Activated T-helper 1 cell treated with anti-CD3 and anti-CD28 coated beads, Interleukin-2, amount 50 U/mL, for 16 hours (primary cell): ENCODE measurements at regions not wholly inside any gene's neighbourhood (a gene's known extent, or its start where the extent isn't known, plus 50 kb on each side); places are given as distances from the start of the nearest gene placed in this dataset.

Experiments used
- DNase-seq, 2 donors: peaks; one replicate each; pipeline ENCODE4 v3.0.0-alpha.2; 2020; ENCODE audit warnings: low read depth in 1 of 2, low spot score in 1 of 2

- DNase-seq, result no peak
Measured at GRCh38 chr6:26149240-26149639, 62.0 kb downstream of the HFE start.

GRCh38 chr6:26152226-26153101 lies 65.2 kb downstream of the HFE start:
- no peak for DNase-seq

GRCh38 chr6:26155061-26155930 lies 68.1 kb downstream of the HFE start:
- no peak for DNase-seq

- DNase-seq, result peak; percentile 77 to 87
Measured at GRCh38 chr6:26156105-26156849, 69.0 kb downstream of the HFE start.

DNA sequence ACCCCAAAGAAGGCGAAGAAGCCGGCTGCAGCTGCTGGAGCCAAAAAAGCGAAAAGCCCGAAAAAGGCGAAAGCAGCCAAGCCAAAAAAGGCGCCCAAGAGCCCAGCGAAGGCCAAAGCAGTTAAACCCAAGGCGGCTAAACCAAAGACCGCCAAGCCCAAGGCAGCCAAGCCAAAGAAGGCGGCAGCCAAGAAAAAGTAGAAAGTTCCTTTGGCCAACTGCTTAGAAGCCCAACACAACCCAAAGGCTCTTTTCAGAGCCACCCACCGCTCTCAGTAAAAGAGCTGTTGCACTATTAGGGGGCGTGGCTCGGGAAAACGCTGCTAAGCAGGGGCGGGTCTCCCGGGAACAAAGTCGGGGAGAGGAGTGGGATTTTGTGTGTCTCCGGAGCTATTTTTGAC lies 69.6 kb downstream of the HFE start:
- peak; percentile 23 to 45 for DNase-seq

- DNase-seq, result no peak
Measured at GRCh38 chr6:26157251-26158075, 70.2 kb downstream of the HFE start.

- peak; percentile 62 to 67 for DNase-seq
Measured at GRCh38 chr6:26158076-26158580, 70.9 kb downstream of the HFE start.

- peak; percentile 22 to 25 for DNase-seq
Measured at GRCh38 chr6:26158581-26159356, 71.5 kb downstream of the HFE start.

- DNase-seq, result no peak
Measured at GRCh38 chr6:26159357-26160273, 72.4 kb downstream of the HFE start.

- no peak for DNase-seq
Measured at GRCh38 chr6:26161322-26161721, 74.1 kb downstream of the HFE start.

GRCh38 chr6:26162399-26162798 lies 75.2 kb downstream of the HFE start:
- DNase-seq, result no peak

- DNase-seq, result no peak
Measured at GRCh38 chr6:26163427-26164119, 76.3 kb downstream of the HFE start.

- no peak for DNase-seq
Measured at GRCh38 chr6:26164120-26164505, 76.9 kb downstream of the HFE start.

DNA sequence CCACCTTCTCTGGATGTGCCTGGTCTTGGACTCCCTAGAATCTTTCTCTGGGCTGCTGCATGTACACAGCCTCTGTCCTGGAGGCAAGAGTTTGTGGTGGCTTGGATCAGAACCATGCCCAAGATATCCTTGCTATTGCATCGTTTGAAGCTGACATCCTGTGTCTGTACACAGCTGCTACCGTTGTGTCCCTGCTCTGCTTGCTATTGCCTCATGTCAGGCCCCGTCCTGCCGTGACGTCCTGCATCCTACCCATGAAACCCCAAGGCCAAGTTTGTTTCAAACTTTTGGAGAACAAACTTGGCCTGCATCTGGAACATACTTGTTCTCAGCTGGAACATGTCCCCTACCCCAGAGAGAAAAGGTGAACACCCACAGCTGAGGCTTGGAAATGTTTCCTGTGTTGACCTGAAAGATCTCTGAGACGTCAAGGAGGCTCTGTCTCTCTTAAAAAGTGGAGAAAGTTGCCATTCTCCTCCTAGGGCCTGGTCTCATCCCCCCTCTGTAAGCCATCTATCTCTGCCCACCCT lies 78.1 kb downstream of the HFE start:
- no peak for DNase-seq

DNA sequence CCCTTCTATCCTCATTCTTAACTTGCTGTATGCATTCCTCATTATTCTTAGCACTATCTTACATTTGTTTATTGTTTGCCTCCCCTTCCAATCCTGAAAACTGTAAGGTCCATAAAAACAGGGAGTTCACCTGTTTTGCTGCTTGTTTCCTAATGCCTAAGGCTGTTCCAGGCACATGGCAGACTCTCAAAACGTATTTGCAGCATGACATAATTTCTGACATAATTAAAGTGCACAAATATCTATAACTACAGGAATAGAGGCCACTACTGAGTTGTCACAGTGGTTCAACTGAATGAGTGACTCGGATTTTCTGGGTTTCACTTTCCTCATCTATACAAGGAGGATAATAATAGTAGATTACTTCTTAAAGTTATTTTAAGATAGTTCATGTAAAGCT lies 83.0 kb downstream of the HFE start:
- DNase-seq, result no peak

DNA sequence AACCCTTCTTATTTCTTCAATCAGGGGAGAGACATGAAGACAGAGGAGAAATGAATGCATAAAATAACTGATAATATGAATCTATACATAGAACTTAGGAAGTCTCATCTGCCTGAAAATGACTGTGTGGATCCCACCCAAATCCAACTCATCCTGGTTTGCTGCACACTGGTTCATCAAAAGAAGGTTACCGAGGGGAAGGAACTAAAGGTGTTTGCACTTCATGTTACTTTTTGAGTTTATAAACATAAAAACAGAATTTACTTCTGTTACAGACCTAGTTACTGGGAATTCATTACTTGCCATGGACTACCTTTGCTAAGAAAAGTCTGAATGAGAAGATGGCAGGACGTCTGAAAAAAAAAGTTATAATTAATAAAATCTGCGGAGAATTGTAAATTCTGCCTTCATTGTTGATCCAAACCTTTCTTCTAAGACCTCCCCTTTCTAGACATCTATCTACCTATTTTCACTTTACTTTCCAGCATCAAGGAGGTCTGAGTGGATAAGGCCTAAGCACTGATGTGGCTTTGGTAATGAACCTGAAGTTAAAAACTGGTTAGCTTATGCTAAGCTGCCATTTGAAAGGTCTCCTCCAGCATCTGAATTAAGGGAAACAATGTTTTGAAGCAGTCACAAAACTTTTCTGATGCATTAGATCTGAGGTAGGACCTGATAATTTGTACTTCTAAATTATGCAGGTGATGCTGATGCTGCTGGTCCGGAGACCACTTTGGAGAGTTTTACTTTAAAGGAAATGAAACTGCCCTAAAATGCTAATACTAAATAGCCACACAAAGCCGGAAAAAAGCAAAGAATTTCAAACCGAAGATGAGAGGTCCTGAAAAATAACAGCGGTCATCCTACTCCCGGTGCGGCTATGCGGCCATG lies 84.0 kb downstream of the HFE start:
- no peak for DNase-seq

- DNase-seq, result no peak
Measured at GRCh38 chr6:26172608-26172968, 85.4 kb downstream of the HFE start.
